Osteoblast (primary cell): ENCODE measurements at regions not wholly inside any gene's neighbourhood (a gene's known extent, or its start where the extent isn't known, plus 50 kb on each side); places are given as distances from the start of the nearest gene placed in this dataset.

Source experiments
- DNase-seq: peaks from one replicate; pipeline ENCODE4 v3.0.0; 2011; ENCODE audit warnings: low spot score, mixed read lengths; ENCODE audit not compliant: insufficient read length; ENCODE audit errors: missing footprints
- H2AFZ ChIP-seq: 2 replicates; pipeline ENCODE4 v1.6.0; 2011; ENCODE audit warnings: mild to moderate bottlenecking, low read length
- H3K27ac ChIP-seq: 2 replicates; pipeline ENCODE4 v1.5.1; 2011; ENCODE audit warnings: mild to moderate bottlenecking, low read depth, low read length, moderate library complexity
- H3K27me3 ChIP-seq: 2 replicates; pipeline ENCODE4 v1.6.0; 2012; ENCODE audit warnings: mild to moderate bottlenecking, control low read depth, inconsistent platforms, low read length, moderate library complexity; ENCODE audit not compliant: insufficient read depth
- H3K36me3 ChIP-seq: 2 replicates; pipeline ENCODE4 v1.5.1; 2011; ENCODE audit warnings: mild to moderate bottlenecking, low read length, control low read depth, moderate library complexity; ENCODE audit not compliant: insufficient read depth
- H3K4me1 ChIP-seq: 2 replicates; pipeline ENCODE4 v1.5.1; 2011; ENCODE audit warnings: mild to moderate bottlenecking, low read length, control low read depth, moderate library complexity; ENCODE audit not compliant: insufficient read depth
- H3K4me2 ChIP-seq: 2 replicates; pipeline ENCODE4 v1.6.0; 2011; ENCODE audit warnings: mild to moderate bottlenecking, low read length; ENCODE audit not compliant: insufficient read depth
- H3K4me3 ChIP-seq: fragments of 200-600 bp; sonication (generic); 3 replicates; pipeline ENCODE4 v1.5.1; 2012; ENCODE audit warnings: mild to moderate bottlenecking, low read length, inconsistent platforms; ENCODE audit not compliant: insufficient read depth
- H3K79me2 ChIP-seq: 2 replicates; pipeline ENCODE4 v1.6.0; 2012; ENCODE audit warnings: mild to moderate bottlenecking, low read length, control low read depth, inconsistent platforms; ENCODE audit not compliant: insufficient read depth
- H3K9me3 ChIP-seq: 2 replicates; pipeline ENCODE4 v1.5.1; 2011; ENCODE audit warnings: low read depth, low read length, control low read depth
- H4K20me1 ChIP-seq: 2 replicates; pipeline ENCODE4 v1.6.0; 2012; ENCODE audit warnings: mild to moderate bottlenecking, low read length, control low read depth; ENCODE audit not compliant: insufficient read depth
- TF ChIP-seq, protein P1 (sequence below): IDR thresholded peaks from 2 replicates; pipeline ENCODE4 v1.5.1; 2011; ENCODE audit warnings: mild to moderate bottlenecking, low read depth, low read length, moderate library complexity; ENCODE audit errors: extremely low read depth

DNA sequence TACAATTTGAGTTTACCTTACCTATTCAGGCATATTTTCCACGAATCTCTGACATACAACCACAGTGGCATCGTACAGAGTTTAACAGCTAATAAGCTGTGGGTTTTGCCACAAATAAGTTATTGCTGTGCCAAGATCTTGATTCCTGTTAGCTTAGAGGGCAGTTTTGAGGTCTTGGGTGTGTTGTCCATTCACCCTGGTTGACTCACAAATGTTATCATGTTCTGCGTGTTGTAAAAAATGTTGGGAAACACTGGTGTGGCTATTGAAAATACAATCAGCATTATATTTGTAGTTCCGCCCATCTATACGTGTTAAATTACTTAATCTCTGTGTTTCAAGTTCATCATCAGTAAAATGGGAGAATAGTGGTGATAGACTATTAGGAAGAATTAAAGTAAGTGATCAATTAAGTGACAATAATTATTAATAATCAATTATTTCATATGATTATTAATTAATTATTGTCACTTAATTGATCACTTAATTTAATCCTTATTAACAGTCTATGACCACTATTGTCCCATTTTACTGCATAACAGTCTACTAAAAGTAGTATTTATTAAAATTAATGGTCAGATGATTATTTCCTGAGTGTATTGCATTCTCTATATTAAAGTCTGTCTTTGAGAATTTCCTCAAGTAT, 96.3 kb downstream of the TMA16 start:
- Histone ChIP-seq H3K4me2 (no peak overlapping the region), H3K9me3 (no peaks in the 10 kb centered on the region), H3K27me3 (no peaks in the 10 kb centered on the region), H3K27ac (no peak overlapping the region), H2AFZ (no peak overlapping the region), H3K36me3 (no peaks in the 10 kb centered on the region), H3K79me2 (no peaks in the 10 kb centered on the region), H3K4me1 (no peaks in the 10 kb centered on the region), H3K4me3 (no peak overlapping the region), H4K20me1 (no peaks in the 10 kb centered on the region)
- TF ChIP-seq, protein P1, sequence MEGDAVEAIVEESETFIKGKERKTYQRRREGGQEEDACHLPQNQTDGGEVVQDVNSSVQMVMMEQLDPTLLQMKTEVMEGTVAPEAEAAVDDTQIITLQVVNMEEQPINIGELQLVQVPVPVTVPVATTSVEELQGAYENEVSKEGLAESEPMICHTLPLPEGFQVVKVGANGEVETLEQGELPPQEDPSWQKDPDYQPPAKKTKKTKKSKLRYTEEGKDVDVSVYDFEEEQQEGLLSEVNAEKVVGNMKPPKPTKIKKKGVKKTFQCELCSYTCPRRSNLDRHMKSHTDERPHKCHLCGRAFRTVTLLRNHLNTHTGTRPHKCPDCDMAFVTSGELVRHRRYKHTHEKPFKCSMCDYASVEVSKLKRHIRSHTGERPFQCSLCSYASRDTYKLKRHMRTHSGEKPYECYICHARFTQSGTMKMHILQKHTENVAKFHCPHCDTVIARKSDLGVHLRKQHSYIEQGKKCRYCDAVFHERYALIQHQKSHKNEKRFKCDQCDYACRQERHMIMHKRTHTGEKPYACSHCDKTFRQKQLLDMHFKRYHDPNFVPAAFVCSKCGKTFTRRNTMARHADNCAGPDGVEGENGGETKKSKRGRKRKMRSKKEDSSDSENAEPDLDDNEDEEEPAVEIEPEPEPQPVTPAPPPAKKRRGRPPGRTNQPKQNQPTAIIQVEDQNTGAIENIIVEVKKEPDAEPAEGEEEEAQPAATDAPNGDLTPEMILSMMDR, result no peak
- DNase-seq, result no peak

DNA sequence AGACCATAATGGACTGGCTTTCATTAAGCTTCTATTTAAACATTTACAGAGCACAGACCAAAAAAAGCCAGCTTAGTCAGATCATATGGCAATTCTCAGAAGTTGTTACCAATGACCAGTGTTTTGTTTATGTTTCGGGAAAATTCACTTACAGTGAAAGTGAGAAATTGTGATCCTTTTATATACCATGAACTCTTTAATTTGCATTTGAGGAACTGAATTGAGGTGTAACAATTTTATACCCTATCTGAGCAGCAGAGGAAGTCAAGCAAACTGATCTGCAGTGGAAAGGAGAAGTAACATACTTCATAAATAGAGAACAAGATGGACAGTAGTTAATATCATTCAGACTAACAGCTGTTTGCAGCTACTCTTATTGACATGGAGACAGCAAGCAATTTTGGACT, 97.1 kb downstream of the TMA16 start:
- Histone ChIP-seq H2AFZ (no peak overlapping the region), H3K4me3 (no peak overlapping the region), H3K79me2 (no peaks in the 10 kb centered on the region), H3K4me1 (no peaks in the 10 kb centered on the region), H3K4me2 (no peak overlapping the region), H3K9me3 (no peaks in the 10 kb centered on the region), H3K27ac (no peak overlapping the region), H3K27me3 (no peaks in the 10 kb centered on the region), H4K20me1 (no peaks in the 10 kb centered on the region), H3K36me3 (no peaks in the 10 kb centered on the region)
- TF ChIP-seq, protein P1, result no peak
- DNase-seq, result no peak

DNA sequence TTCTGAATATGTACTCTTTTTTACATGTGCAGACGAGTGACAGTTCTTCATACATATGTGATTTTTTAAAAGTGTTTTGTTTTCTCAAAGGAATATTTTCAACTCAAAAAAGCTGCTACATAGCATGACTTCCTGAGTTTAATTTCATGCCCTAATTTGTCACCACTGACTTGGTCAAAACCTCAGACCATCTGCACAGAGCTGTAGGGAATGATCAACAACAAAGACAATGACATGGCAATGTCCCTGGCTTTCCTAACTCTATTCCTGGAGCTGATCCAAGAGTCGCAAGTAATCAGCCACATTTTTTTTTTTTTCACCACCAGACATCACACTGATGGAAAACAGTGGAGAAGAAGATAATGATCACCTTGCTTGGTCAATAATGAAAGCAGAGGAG, 97.7 kb downstream of the TMA16 start:
- no peak overlapping the region for H2AFZ ChIP-seq

DNA sequence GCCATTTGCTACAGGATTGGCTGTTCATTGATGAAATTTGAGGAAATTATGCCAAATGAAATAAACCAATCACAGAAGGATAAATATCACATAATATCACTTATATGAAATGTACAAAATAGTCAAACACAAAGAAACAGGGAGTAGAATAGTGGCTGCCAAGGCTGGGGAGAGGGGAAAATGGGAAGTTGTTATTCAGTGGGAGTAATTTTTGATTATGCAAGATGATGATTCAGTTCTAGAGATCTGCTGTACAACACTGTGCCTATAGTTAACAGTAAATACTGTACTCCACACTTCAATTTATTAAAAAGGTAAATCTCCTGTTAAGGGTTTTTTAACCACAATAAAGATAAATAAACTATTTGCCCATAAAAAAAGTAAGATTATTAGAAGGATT, 101.1 kb downstream of the TMA16 start:
- Histone ChIP-seq H3K4me2 (no peak overlapping the region), H3K4me3 (no peak overlapping the region), H4K20me1 (no peaks in the 10 kb centered on the region), H2AFZ (no peak overlapping the region), H3K27ac (no peak overlapping the region), H3K9me3 (no peaks in the 10 kb centered on the region), H3K4me1 (no peaks in the 10 kb centered on the region), H3K36me3 (no peaks in the 10 kb centered on the region), H3K27me3 (no peaks in the 10 kb centered on the region), H3K79me2 (no peaks in the 10 kb centered on the region)
- TF ChIP-seq, protein P1, result no peak
- no peak for DNase-seq

More for the DNA sequence above, 97.7 kb downstream of the TMA16 start:
- no peaks in the 10 kb centered on the region for H3K36me3 ChIP-seq
- H3K9me3 ChIP-seq, result no peaks in the 10 kb centered on the region
- H4K20me1 ChIP-seq, result no peaks in the 10 kb centered on the region
- no peak overlapping the region for H3K4me3 ChIP-seq
- H3K79me2 ChIP-seq, result no peaks in the 10 kb centered on the region
- DNase-seq, result no peak
- no peaks in the 10 kb centered on the region for H3K4me1 ChIP-seq
- TF ChIP-seq, protein P1, result no peak
- no peak overlapping the region for H3K4me2 ChIP-seq
- no peaks in the 10 kb centered on the region for H3K27me3 ChIP-seq
- no peak overlapping the region for H3K27ac ChIP-seq
